ENCODE measurements at regions not wholly inside any gene's neighbourhood (a gene's known extent, or its start where the extent isn't known, plus 50 kb on each side); places are given as distances from the start of the nearest gene placed in this dataset.

- H3K9ac ChIP-seq (ENCODE audit: insufficient read depth, low read length, poor library complexity, severe bottlenecking), result no peak overlapping the region
- no peaks in the 10 kb centered on the region for H3K79me2 ChIP-seq (ENCODE audit: insufficient read depth, low read length)
- H3K4me3 ChIP-seq (replicated peaks in 1 of 3; ENCODE audit: low read depth in 2 of 3, low read length in 3 of 3), result no peak overlapping the region
- intact Hi-C loops (cut with micrococcal nuclease), result no loop called here
- no peaks in the 10 kb centered on the region for H3K36me3 Mint-ChIP-seq
- H3K9me3 ChIP-seq (replicated peaks in 1 of 2; ENCODE audit: control insufficient read depth in 1 of 2, insufficient read depth in 1 of 2, low read length in 2 of 2), result no peaks in the 10 kb centered on the region
- H3K27me3 Mint-ChIP-seq (ENCODE audit: low read depth in 3 of 3), result peaks cover 0 to 6% (median 5%) of the 10 kb centered on the region in 3 donors
- no peak overlapping the region for H3K27ac ChIP-seq (ENCODE audit: low read depth in 1 of 2, low read length in 2 of 2)
- no peak overlapping the region for H3K27ac Mint-ChIP-seq
- no peak for DNase-seq
- H3K36me3 ChIP-seq (replicated peaks in 1 of 2; ENCODE audit: control insufficient read depth in 1 of 2, insufficient read depth in 2 of 2, low read length in 2 of 2), result no peaks in the 10 kb centered on the region
- peaks cover 0 to 2% (median 0%) of the 10 kb centered on the region in 7 donors for H3K9me3 Mint-ChIP-seq
- no peak overlapping the region for H3K4me3 Mint-ChIP-seq
- TF ChIP-seq CTCF (IDR thresholded peaks at IDR 0.05), result no peak
- H3K27me3 ChIP-seq (ENCODE audit: control insufficient read depth in 2 of 2, insufficient read depth in 2 of 2, low read length in 2 of 2), result no peaks in the 10 kb centered on the region
- no peak overlapping the region for H3K4me2 ChIP-seq (replicated peaks; ENCODE audit: extremely low read depth, low read length, poor library complexity, severe bottlenecking)
- no peaks in the 10 kb centered on the region for H4K20me1 ChIP-seq (ENCODE audit: insufficient read depth, low read length)
- no peaks in the 10 kb centered on the region for H3K4me1 Mint-ChIP-seq
- no peak overlapping the region for H2AFZ ChIP-seq (ENCODE audit: insufficient read depth, low read depth, low read length, poor library complexity, severe bottlenecking)
- H3K4me1 ChIP-seq (ENCODE audit: control insufficient read depth in 1 of 2, insufficient read depth in 2 of 2, low read length in 2 of 2), result no peaks in the 10 kb centered on the region
- 70% methylated on average over 6 of the region's 15 CpGs for WGBS (ENCODE audit: insufficient coverage)
Observed at GRCh38 chr10:131689954-131690757, 210.7 kb upstream of the PPP2R2D start.

- H3K4me2 ChIP-seq (replicated peaks; ENCODE audit: extremely low read depth, low read length, poor library complexity, severe bottlenecking), result no peak overlapping the region
Observed at GRCh38 chr10:131690805-131691239, 210.0 kb upstream of the PPP2R2D start.

More at GRCh38 chr10:131690805-131691239, 210.0 kb upstream of the PPP2R2D start:
- no peaks in the 10 kb centered on the region for H3K79me2 ChIP-seq (ENCODE audit: insufficient read depth, low read length)
- intact Hi-C loops (cut with micrococcal nuclease), result no loop called here
- H3K4me3 ChIP-seq (replicated peaks in 1 of 3; ENCODE audit: low read depth in 2 of 3, low read length in 3 of 3), result no peak overlapping the region
- no peaks in the 10 kb centered on the region for H3K36me3 ChIP-seq (replicated peaks in 1 of 2; ENCODE audit: control insufficient read depth in 1 of 2, insufficient read depth in 2 of 2, low read length in 2 of 2)
- H2AFZ ChIP-seq (ENCODE audit: insufficient read depth, low read depth, low read length, poor library complexity, severe bottlenecking), result no peak overlapping the region
- no peak overlapping the region for H3K27ac ChIP-seq (ENCODE audit: low read depth in 1 of 2, low read length in 2 of 2)
- Mint-ChIP-seq H3K27ac (no peak overlapping the region), H3K4me3 (no peak overlapping the region), H3K9me3 (peaks cover 0 to 2% (median 0%) of the 10 kb centered on the region in 7 donors), H3K27me3 (ENCODE audit: low read depth in 3 of 3) (peaks cover 0 to 5% (median 4%) of the 10 kb centered on the region in 3 donors), H3K4me1 (no peaks in the 10 kb centered on the region), H3K36me3 (no peaks in the 10 kb centered on the region)
- no peaks in the 10 kb centered on the region for H3K9me3 ChIP-seq (replicated peaks in 1 of 2; ENCODE audit: control insufficient read depth in 1 of 2, insufficient read depth in 1 of 2, low read length in 2 of 2)
- H3K4me1 ChIP-seq (ENCODE audit: control insufficient read depth in 1 of 2, insufficient read depth in 2 of 2, low read length in 2 of 2), result no peaks in the 10 kb centered on the region
- TF ChIP-seq CTCF (IDR thresholded peaks at IDR 0.05), result no peak
- H3K27me3 ChIP-seq (ENCODE audit: control insufficient read depth in 2 of 2, insufficient read depth in 2 of 2, low read length in 2 of 2), result no peaks in the 10 kb centered on the region
- no peaks in the 10 kb centered on the region for H4K20me1 ChIP-seq (ENCODE audit: insufficient read depth, low read length)
- WGBS (ENCODE audit: insufficient coverage), result 90% methylated on average over 13 of the region's 14 CpGs
- H3K9ac ChIP-seq (ENCODE audit: insufficient read depth, low read length, poor library complexity, severe bottlenecking), result no peak overlapping the region
- no peak for DNase-seq

Data from CD14-positive monocyte (primary cell).